Fibroblast of peridontal ligament (primary cell): ENCODE measurements at regions not wholly inside any gene's neighbourhood (a gene's known extent, or its start where the extent isn't known, plus 50 kb on each side); places are given as distances from the start of the nearest gene placed in this dataset.
"Not testable (repeated sequence)": the region's sequence is repeated elsewhere in the genome, so short reads cannot be mapped to it uniquely, and the experiment has no call there.

Source experiments
- DNase-seq: peaks from one replicate; pipeline ENCODE4 v3.0.0-alpha.2; 2010; ENCODE audit errors: extremely low read depth

DNA sequence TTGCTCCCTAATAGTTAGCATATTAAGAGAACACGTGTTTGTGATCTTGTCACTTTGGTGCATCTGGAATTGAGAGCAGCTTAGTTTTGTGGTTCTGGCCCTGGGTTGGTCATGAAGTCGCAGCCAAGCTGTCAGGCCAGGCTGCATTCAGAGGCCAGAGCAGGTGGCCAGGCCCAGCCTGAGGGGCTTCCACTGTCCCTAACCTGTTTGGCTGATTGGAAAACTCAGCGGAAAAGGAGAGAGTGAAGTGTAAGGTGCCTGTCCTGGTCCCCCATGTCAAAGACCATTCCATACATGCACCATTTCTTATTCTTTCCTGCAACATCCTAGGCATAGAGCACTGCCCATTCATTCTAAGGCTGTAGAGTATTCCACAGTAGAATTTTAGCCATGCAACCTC is 111.5 kb upstream of the IGLL5 start:
- no peak for DNase-seq

DNA sequence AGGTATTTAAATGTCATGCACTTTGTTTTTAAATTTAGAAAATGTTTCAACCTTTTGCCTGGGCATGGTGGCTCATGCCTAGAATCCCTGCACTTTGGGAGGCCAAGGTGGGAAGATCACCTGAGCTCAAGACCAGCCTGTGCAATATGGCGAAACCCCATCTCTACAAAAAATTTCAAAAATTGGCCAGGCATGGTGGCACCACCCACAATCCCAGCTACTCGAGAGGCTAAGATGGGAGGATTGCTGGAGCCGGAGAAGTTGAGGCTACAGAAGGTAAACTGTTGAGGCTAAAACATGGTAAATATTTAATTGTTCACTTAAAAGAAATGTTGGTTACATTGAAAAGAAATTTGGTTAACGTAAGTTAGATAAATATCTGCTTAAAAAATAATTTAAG is 108.4 kb upstream of the IGLL5 start:
- DNase-seq: no peak

DNA sequence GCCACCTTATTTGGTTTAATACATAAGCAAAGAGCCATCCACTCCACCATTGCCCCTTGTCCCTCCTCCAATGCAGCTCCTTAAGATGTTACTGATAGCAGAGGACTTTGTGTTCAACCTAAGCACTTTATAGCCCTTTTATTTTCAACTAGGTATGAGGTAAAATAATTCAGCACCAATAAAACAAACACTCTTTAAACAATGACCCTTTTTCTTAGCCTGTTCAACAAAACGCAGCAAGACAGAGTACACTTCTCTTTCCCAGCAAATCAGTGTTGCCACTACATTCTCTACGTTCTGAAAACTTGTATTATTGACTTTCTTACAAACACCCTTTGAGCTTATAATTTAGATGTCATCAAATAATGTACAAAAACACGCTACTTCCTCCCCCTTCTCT is 104.0 kb upstream of the IGLL5 start:
- no peak for DNase-seq

DNA sequence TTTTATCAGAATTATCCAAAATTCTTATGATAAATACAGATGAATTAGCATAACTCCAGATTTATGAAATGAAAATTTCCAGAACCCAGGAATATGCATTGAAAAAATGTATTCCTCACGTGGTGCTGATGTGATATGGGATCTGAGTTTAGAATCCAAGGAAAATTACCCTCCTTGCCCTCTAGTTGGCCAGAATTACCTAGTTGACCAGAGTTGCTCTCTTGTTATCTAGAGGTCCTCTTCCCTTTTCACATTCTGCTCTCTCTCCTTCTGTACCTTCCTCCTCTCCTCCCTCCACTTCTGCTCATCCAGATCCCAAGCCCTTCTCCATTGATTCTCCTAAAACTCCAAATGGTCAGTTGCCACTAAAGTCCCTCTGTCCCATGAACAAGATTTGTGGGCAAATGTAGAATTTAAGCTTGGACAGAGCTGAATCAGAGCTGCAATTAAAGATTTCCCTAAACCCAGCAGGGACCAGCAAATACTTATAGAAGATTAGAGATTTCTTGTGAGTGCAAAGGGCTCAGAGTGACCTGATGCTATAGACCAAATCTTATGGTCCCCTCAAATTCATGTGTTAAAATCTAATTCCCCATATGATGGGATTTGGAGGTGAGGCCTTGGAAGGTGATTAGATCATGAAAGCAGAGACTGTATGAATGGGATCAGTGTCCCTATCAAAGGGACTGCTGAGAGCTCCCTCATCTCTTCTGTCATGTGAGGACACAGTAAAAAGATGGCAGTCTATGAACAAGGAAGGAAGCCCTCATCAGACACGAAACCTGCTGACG is 103.2 kb upstream of the IGLL5 start:
- DNase-seq: no peak

DNA sequence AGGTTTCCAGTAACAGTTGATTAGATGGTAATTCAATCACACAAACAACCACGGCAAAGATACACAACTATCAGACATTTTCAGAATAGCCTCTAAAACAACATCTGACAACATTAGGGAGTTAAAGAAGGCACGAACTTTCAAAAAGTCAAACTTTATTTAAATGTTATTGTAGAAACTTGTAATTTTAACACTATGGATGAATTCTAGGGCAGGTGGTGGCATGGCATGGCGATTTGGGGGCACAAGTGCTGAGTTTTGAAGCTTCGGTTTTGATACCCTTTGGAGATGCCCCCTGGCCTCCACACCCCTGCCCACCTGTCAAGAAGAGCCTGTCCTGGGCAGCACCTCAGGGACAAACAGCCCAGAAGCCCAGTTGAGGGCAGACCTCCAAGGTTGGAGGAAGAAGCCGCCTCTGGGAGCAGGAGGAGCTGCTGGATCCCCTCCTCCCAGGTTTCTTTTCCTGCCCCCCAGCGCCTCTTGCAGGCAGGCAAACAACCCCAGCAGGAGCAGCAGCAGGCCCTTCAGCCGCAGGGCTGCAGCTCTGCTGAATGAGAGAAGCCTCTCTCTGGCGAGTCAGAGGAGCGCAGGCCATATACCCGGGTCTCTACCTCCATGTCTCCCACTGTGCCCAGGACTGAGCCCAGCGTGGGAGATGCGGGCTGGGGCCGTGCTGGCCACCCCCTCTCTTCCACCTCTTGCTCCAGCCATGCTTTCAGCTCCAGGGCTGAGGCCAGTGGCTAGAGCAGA is 102.1 kb upstream of the IGLL5 start:
- DNase-seq: no peak

DNA sequence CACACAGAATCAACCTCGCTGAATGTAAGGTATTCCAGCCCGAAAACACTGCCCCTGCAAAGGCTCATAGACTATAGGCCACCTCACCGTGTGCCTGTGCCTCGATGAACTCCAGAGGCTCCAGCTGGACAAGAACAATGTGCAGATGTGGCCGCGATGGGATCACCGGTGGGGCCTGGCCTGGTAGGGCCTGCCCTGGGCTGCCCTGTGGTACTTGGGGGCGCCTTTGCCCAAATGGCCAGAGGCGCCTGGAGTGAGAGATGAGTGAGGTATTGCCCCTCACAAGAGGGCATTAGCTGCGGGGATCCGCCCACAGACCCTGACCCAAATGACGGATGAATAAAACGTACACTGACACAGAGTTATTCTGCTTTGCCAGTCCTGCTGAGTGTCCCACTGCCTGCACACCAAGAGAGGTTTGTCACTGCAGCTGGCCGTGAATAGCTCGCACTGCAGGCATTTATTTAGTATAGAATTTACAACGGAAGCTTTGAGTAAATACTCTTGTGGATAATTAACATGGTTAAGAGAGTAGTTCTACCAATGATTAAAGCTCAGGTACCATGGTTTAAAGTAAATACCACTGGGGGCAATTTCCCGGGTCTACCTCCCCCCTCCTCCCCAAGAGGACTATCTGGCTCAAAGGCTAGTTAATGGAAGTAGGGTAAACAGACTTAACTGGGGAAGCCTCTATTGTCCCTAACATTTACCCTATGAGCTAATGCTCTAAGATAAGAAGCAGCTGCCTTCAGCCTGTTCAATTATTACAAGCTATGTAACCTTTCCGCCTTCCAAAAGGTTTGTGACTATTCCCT is 101.1 kb upstream of the IGLL5 start:
- no peak for DNase-seq

DNA sequence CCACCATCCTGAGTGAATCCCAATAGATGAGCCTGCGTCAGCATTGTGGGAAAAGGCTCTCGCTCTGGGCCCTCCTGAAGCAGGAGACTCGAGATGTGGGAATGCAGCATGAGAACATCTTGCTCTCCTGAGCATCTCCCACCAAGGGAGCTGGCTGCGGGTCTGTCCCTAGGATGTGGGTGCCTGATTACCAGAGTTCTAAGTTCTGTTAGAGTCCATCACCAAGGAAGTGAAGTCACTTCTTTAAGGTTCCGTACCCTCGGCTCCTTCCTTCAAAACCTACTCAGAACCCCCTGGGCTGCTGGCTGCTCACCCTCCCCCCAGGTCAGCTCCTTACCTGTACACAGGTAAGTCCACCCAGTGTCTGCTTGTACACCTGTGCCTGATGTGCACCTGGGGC is 100.5 kb upstream of the IGLL5 start:
- DNase-seq: no peak

DNA sequence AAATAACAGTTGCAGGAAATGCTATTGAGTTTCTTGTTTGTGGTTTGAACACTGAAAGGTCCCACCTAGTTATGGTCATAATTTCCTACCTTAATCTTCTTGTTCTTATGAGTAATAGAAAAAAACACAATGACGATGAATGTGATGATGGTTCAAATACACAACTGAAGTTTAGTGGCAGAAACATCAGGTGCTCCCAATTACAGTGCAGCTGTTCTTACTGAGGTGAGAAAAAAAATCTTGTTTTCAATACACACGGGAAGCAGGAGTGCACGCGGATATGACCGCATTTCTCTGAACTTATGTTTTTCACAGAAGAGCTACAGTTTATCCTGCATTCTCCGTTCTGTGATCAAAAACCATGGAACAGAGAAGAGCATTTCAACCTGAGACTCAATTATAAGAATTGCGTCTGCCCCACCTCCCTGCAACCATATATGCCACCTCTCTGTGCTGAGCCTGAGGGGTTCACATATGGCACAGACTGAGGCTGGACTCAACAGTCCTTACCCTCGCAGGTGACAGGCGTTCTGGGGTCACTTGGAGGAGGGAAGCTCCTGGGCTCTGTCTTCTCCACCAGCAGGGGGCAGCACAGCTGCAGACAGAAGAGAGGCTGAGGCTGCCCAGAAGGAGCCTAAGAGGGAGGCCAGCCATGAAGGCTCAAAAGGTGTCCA is 99.7 kb upstream of the IGLL5 start:
- DNase-seq: peak; percentile 24

DNA sequence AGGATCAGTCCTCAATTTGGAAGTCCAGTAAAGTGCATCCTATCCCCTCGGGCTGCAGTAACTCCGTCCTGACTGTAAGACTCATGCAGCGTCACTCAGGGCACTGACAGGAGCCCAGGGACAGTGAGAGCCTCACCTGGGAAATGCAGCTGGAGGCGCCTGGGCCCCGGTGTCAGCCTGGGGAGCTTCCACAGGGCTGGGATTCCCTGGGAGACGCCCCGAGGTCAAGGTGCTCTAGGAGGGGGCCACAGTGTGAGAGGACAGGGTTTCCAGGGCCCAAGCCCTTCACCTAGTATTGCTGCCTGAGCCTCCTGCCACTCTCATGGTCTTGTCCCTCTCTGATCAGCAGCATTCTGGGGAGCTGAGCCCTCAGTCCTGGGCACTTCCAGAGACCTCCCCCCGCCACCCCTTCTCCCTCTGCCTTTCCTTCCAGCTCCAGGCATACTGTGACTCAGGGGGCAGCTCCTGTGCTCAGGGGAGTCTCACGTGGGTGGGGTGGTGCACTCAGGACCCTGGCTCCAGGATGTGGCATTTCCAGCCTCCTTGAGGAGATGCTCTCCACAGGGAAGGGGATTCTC is 99.1 kb upstream of the IGLL5 start:
- DNase-seq: no peak

DNA sequence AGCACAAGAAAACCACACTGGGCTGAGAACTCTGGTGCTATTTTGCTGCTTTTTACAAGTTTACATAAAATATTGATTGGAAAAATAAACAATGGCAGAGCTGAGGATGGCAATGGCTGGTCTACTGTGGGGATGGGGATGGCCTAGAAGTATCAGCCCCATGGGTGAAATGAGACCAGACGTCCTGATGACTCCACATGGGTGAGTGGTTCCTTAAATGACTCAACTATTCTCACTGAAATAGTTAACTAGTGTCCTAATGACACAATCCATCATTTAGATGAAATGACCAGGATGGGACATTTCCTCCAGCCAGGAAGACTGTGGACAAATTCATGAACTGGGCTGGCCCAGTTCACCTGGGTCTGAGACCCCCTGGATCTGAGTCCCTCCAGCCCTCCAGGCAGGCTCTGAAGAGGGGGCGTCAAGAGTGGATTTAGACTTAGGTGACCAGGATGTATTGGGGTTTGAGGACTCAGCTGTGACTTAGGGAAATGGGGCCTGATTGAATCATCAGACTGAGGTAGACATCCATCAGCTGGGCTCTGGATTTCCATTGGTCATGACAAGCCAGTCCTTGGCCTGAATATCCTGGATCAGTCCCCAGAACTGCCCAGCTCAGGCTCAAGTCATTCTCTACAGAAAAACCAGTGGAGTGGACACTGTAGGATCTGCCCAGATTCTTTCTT is 98.2 kb upstream of the IGLL5 start:
- DNase-seq: no peak

DNA sequence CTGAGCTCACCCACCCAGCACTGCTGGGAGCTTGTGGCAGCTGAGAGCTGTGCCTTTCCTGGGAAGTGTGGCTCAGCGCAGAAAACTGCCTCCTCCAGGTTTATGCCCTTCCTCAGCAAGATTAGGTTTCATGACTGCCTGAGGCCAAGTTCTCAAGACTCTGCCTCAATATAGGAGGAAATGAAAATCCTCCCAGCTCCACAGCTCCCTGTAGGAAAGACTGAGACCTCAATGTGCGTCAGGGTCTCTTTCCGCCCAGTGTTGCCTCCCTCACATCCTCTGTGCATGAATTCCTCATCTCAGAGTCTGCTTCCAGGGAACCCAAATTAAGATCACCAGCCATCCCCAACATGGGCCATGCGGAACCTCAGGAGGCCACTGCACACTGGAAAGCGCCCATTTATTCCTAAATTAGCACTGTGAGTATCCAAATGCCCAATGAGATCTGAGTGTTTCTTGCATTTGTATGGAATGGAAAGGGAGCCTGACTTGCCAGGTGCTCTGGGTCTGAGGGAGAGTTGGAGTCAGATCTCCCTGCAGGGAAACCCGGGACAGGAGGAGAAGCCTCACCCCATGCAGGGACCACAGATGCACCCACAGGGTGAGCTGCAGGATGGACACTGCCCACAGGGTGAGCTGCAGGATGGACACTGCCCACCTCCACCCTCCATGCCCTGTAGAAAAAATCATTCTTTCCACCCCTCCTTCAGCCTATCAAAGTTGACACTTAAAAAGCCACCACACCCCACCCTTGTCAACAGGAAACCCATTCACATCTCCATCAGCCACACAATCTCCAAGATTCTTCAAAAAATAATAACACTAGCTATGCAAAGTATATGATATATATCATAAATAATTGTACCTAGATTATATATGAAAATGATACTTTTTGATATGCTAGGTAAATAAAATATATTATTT is 97.4 kb upstream of the IGLL5 start:
- DNase-seq: no peak

DNA sequence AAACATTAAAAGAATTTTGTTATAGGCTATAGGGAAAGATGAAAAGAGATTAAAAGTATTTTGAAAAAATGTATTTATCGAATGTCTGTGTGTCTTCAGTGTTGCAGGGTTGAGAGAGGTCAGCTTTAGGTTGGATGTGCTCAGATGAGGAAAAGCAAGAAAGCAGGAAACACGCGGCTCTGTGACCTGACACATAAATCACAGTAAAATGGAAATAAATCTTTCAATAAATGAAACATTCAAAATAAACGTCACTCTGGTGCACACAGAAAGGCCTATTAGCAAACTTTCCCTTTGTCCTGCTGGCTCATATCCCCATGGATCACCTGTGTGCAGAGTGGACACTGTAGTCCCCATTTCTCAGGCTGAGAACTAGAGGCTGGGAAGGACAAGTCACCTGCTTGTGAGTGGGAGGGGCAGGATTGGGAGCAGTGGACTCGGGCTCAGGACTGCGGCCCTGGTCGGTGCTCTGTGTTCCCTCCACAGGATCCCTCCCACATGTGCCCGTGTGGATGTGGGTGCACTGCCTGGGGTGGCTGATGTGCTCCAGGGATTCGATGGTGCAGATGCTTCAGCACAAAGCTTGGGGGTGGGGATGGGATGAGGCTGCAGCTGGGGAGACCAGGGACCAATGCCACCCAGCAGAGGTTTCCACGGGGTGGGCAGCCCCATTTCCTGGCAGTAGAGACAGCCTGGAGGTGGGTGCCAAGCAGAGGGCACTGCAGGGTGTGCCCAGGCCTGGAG is 96.0 kb upstream of the IGLL5 start:
- DNase-seq: no peak

DNA sequence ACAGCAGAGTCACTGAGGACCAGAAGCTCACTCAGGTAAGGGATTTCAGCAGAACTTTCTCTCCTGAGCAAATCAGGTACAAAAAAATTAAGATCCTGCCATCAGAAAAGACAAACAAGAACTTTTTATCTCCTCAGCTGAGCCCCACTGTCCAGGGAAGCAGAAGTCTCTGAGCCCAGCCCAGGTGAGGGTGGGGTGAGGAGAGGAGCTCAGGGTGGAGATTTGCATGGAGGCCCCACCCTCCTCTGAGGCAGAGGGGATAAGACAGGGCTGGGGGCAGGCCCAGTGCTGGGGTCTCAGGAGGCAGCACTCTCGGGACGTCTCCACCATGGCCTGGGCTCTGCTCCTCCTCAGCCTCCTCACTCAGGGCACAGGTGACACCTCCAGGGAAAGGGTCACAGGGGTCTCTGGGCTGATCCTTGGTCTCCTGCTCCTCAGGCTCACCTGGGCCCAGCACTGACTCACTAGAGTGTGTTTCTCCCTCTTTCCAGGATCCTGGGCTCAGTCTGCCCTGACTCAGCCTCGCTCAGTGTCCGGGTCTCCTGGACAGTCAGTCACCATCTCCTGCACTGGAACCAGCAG is 95.3 kb upstream of the IGLL5 start:
- DNase-seq: not testable (repeated sequence)

DNA sequence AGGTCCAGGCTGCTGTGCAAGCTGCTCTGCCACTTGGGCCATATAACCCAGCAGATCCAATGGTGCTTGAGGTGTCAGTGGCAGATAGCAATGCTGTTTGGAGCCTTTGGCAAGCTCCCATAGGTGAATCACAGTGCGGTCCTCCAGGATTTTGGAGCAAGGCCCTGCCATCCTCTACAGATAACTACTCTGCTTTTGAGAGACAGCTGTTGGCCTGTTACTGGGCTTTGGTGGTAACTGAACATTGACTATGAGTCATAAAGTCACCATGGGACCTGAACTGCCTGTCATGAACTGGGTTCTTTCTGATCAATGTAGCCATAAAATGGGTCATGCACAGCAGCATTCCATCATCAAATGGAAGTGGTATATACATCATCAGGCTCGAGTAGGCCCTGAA is 92.0 kb upstream of the IGLL5 start:
- DNase-seq: not testable (repeated sequence)

DNA sequence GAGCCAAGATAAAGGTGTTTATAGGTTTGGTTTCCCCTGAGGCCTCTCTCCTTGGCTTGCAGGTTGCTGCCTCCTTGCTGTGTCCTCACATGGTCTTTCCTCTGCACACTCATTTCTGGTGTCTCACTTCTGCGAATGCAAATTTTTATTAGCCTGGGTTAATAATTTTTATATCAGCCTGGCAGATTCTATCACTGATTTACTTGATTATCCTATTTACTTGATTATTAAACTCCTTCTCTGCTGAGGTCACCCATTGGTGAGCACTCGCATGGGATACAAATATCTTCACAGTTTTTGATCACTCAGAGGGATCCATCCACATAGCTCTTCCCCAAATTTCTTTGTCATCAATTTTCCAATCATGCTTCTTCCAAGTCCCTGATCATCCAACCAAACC is 90.9 kb upstream of the IGLL5 start:
- no peak for DNase-seq

DNA sequence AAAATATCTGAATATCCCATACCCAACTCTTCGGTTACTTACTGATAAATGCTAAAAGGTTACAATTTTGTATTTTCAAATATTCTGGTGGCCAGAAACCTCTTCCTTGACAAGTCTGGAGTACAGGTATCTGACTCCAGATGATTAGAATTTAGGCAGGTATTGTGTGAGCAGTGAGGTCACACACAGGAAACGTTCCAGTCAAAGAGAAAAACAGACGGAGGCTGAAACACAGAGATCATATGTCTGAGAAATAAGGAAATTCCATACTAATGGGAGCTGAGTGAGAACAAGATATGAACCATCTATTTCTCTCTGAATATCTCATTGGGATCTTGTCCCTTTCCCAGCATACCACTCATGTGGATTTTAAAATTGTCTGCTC is 89.4 kb upstream of the IGLL5 start:
- no peak for DNase-seq

DNA sequence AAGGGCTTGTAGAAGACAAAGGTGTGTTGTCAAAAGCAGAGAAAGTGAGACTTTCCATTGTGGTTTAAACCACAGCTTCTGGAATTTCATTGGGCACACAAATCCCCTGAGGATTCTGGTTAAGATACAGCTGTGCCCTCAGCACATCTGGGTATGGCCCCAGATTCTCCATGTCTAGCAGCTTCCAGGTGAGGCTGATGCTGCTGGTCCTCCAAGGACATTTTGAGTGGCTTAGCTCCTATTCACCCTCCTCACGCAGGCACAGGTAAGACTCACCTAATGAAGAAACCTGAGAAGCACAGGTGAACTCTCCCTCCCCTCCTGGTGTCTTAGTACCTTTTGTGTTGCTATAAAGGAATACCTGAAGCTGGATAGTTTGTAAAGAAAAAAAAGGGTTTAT is 88.9 kb upstream of the IGLL5 start:
- DNase-seq: no peak

DNA sequence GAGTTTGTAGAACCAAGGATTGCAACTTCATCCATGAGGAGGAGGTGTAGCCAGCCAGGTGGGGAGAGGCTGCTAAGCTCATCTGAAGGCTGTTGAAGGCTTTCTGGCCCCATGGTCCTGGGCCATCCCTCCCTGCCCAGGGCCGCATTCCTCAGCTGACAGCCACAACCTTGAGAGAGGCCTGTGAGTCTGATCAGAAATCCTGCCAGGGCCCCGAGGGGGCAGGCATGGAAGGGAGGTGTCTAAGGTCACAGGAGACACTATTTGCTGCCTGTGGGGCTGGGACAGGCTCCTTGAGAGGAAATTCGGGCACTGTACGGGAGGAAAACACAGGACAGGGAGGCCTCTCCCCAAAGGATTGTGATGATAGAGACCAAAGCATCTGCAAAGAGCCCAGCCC is 88.1 kb upstream of the IGLL5 start:
- no peak for DNase-seq

DNA sequence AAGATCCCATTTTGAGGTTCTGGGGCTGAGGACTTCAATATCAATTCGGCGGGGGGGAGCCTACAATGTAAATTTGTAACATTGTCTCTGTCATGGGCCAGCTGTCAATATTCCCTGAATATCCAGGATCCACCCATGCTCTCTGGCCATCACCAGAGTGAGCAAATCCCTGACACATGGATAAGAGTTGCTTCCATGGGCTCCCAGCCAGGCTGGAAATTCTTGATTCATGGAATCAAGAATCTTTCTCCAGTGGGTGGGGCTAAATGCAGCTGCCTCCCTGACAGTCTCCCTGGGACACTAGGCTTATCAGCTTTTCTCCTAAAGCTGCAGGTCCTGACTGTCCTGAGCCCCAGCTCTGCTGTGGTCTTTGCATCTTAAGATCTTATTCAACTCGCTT is 86.9 kb upstream of the IGLL5 start:
- DNase-seq: no peak
